ENCODE measurements at regions not wholly inside any gene's neighbourhood (a gene's known extent, or its start where the extent isn't known, plus 50 kb on each side); places are given as distances from the start of the nearest gene placed in this dataset.

- TF ChIP-seq GRHL2 (CRISPR knock-in tag; IDR thresholded peaks at IDR 0.05; ENCODE audit: insufficient replicate concordance, severe bottlenecking), result no peak
- no peak for TF ChIP-seq MLX (CRISPR knock-in tag; IDR thresholded peaks at IDR 0.05)
- TF ChIP-seq TCF7 (CRISPR knock-in tag; IDR thresholded peaks at IDR 0.05; ENCODE audit: low read depth), result no peak
- TF ChIP-seq CREM (CRISPR knock-in tag; IDR thresholded peaks at IDR 0.05), result no peak
- TF ChIP-seq E2F5 (CRISPR knock-in tag; IDR thresholded peaks at IDR 0.05), result no peak
- no peak for TF ChIP-seq STAT6 (CRISPR knock-in tag; conservative IDR thresholded peaks at IDR 0.05; ENCODE audit: low read depth)
- no peak for TF ChIP-seq IRF2 (CRISPR knock-in tag; IDR thresholded peaks at IDR 0.05; ENCODE audit: borderline replicate concordance, low read depth)
- TF ChIP-seq NFE2L1 (CRISPR knock-in tag; IDR thresholded peaks at IDR 0.05), result no peak
- TF ChIP-seq USF2 (CRISPR knock-in tag; IDR thresholded peaks at IDR 0.05), result no peak
- no peak for TF ChIP-seq ARID4B (CRISPR knock-in tag; IDR thresholded peaks at IDR 0.05; ENCODE audit: borderline replicate concordance)
These were observed 193.8 kb upstream of the WDR11 start for GRCh38 chr10:120657371-120657770.
